K562 (cell line): ENCODE measurements at regions not wholly inside any gene's neighbourhood (a gene's known extent, or its start where the extent isn't known, plus 50 kb on each side); places are given as distances from the start of the nearest gene placed in this dataset.
"Not testable (repeated sequence)": the region's sequence is repeated elsewhere in the genome, so short reads cannot be mapped to it uniquely, and the experiment has no call there.

Experiments
- ATAC-seq: fragments of 200-7000 bp; cut with Tn5 transposase; 3 replicates; pipeline ENCODE4 v1.9.1; 2020; ENCODE audit warnings: moderate library complexity
- BruUV-seq: library from RNA; stranded (reverse); fragments of 400-500 nt; replicated peaks from 2 replicates; lab custom pipeline; 2021; lab: Mats Ljungman, UMichigan
- CTCF ChIA-PET: fragments of 300-600 bp; formaldehyde crosslinking; extraction: SDS; loops from one replicate; lab custom pipeline; 2021; ENCODE audit warnings: low intra/inter-chr PET ratio; lab: Yijun Ruan, JAX
- POLR2A ChIA-PET: fragments of 300-600, 350-650 bp; sonication (Branson Sonifier 250); formaldehyde crosslinking; extraction: SDS; loops from one replicate; lab custom pipeline; 2021; ENCODE audit warnings: antibody characterized with exemption, inconsistent platforms; lab: Yijun Ruan, JAX
- DNase-seq, 4 experiments: peaks; one replicate each; pipeline versions ENCODE4 v3.0.0 to v3.0.0-alpha.2; 2011 to 2018; ENCODE audit warnings: low spot score in 3 of 4, mixed read lengths in 3 of 4; ENCODE audit errors: extremely low read depth in 1 of 4
- FAIRE-seq: peaks from 2 replicates; lab custom pipeline; 2011; peaks lifted over from hg19 to GRCh38; lab: Jason Lieb, UNC
- H2AFZ ChIP-seq: 2 replicates; pipeline ENCODE4 v1.6.0; 2011; ENCODE audit warnings: low read depth, low read length, control low read depth, inconsistent platforms
- H3K27ac ChIP-seq: fragments of 200-600 bp; 3 replicates; pipeline ENCODE4 v1.8.0; 2011; ENCODE audit warnings: low read depth, mild to moderate bottlenecking, control low read depth, inconsistent platforms, low read length, moderate library complexity, mixed read lengths; ENCODE audit errors: extremely low read depth
- H3K27me3 ChIP-seq, 2 experiments: fragments of 300-600 bp in 1 of 2; 2 replicates in 1 of 2; 3 replicates in 1 of 2; pipeline versions ENCODE4 v1.6.0 to v1.8.0; 2011; ENCODE audit warnings: inconsistent platforms in 2 of 2, low read length in 2 of 2, mild to moderate bottlenecking in 1 of 2, mixed read lengths in 1 of 2, moderate library complexity in 1 of 2; ENCODE audit not compliant: control insufficient read depth in 2 of 2, insufficient read depth in 2 of 2
- H3K36me3 ChIP-seq: fragments of 300-600 bp; 3 replicates; pipeline ENCODE4 v1.8.0; 2011; ENCODE audit warnings: mild to moderate bottlenecking, low read length, inconsistent platforms; ENCODE audit not compliant: control insufficient read depth, insufficient read depth
- H3K4me1 ChIP-seq, 2 experiments: fragments of 200-600 bp in 1 of 2; replicated peaks in 1 of 2; 2 replicates in 1 of 2; 3 replicates in 1 of 2; pipeline versions ENCODE4 v1.5.1 to v1.8.0; 2011; ENCODE audit warnings: inconsistent platforms in 2 of 2, low read length in 2 of 2, mild to moderate bottlenecking in 1 of 2, mixed read lengths in 1 of 2, moderate library complexity in 1 of 2; ENCODE audit not compliant: control insufficient read depth in 2 of 2, insufficient read depth in 2 of 2
- H3K4me2 ChIP-seq: 2 replicates; pipeline ENCODE4 v1.6.1; 2011; ENCODE audit warnings: low read length, control low read depth, inconsistent platforms, mixed read lengths; ENCODE audit not compliant: insufficient read depth
- H3K4me3 ChIP-seq: fragments of 200-600 bp; sonication (generic), shearing (Covaris generic); 2 replicates; pipeline ENCODE4 v1.5.1; 2016; ENCODE audit warnings: control low read depth, inconsistent platforms
- H3K79me2 ChIP-seq: fragments of 200-600 bp; 3 replicates; pipeline ENCODE4 v1.8.0; 2011; ENCODE audit warnings: low read length, inconsistent platforms; ENCODE audit not compliant: control insufficient read depth, insufficient read depth
- H3K9ac ChIP-seq, 2 experiments: 2 replicates each; pipeline versions ENCODE4 v1.6.0 to v1.6.1; 2011; ENCODE audit warnings: low read depth in 2 of 2, low read length in 2 of 2, control low read depth in 1 of 2, inconsistent platforms in 1 of 2, mild to moderate bottlenecking in 1 of 2, mixed read lengths in 1 of 2; ENCODE audit not compliant: insufficient read depth in 1 of 2
- H3K9me1 ChIP-seq: one replicate; pipeline ENCODE4 v1.6.0; 2011; ENCODE audit warnings: inconsistent platforms, mild to moderate bottlenecking, low read length, moderate library complexity; ENCODE audit not compliant: control insufficient read depth, insufficient read depth
- H3K9me3 ChIP-seq: replicated peaks from 2 replicates; pipeline ENCODE4 v1.5.1; 2011; ENCODE audit warnings: low read depth, low read length, inconsistent platforms; ENCODE audit not compliant: control insufficient read depth, insufficient read depth
- H4K20me1 ChIP-seq: replicated peaks from 2 replicates; pipeline ENCODE4 v1.6.1; 2011; ENCODE audit warnings: low read length, inconsistent platforms, mixed read lengths; ENCODE audit not compliant: control insufficient read depth, insufficient read depth
- NCOR1 ChIP-seq: fragments of 450-650 bp; IDR thresholded peaks from 2 replicates; pipeline ENCODE4 v1.6.1; 2016; ENCODE audit warnings: mild to moderate bottlenecking, moderate library complexity
- ZBTB40 ChIP-seq, 2 experiments: fragments of 450-650 bp in 1 of 2; sonication (generic) in 1 of 2; formaldehyde crosslinking in 1 of 2; IDR thresholded peaks; 2 replicates each; pipeline versions ENCODE4 v1.7.1 to v1.9.0; 2016 to 2022; ENCODE audit warnings: inconsistent platforms in 1 of 2, mild to moderate bottlenecking in 1 of 2, missing genetic modification reagents in 1 of 2
- WGBS: fragments of 100-300 bp; shearing (Covaris generic); methylation state at CpG from one replicate; pipeline ENCODE4 v1.1.6; 2016; ENCODE audit warnings: low coverage, mixed read lengths; ENCODE audit not compliant: insufficient coverage; ENCODE audit errors: missing lambda C conversion rate; 5-methylcytosine and 5-hydroxymethylcytosine counted together
- in situ Hi-C: fragments of 300-500 bp; cut with MboI; formaldehyde crosslinking; loops from 4 replicates; pipeline ENCODE4 v1.15.0; 2018; ENCODE audit warnings: inconsistent platforms, mixed read lengths
- intact Hi-C: fragments of 100-400 bp; cut with micrococcal nuclease; formaldehyde crosslinking; loops from 2 replicates; pipeline ENCODE4 v1.14.2; 2022

GRCh38 chr2:157015015-157015575 lies 242.4 kb upstream of the GALNT5 start:
- peak; percentile 70 for TF ChIP-seq ZBTB40 (IDR thresholded peaks at IDR 0.05)
- TF ChIP-seq ZBTB40 (CRISPR knock-in tag; IDR thresholded peaks at IDR 0.05) = no peak
- TF ChIP-seq NCOR1 = no peak
- TF ChIP-seq, all 486 proteins: peak for 1
- in situ Hi-C loops = no loop called here
- H3K36me3 ChIP-seq = no peaks in the 10 kb centered on the region
- no peak overlapping the region for H3K9ac ChIP-seq
- CTCF ChIA-PET = no interaction called here
- POLR2A ChIA-PET = no interaction called here
- no TSS peak for BruUV-seq
- H3K4me1 ChIP-seq = no peaks in the 10 kb centered on the region
- H2AFZ ChIP-seq = no peak overlapping the region
- 0% methylated on average over 6 of the region's 6 CpGs for WGBS
- H3K27ac ChIP-seq = no peak overlapping the region
- intact Hi-C loops = no loop called here
- H4K20me1 ChIP-seq = no peaks in the 10 kb centered on the region
- H3K4me2 ChIP-seq = no peak overlapping the region
- no peak for FAIRE-seq
- no peaks in the 10 kb centered on the region for H3K9me3 ChIP-seq
- H3K4me3 ChIP-seq = no peak overlapping the region
- H3K27me3 ChIP-seq = no peaks in the 10 kb centered on the region
- H3K9me1 ChIP-seq = no peaks in the 10 kb centered on the region
- ATAC-seq = no peak
- DNase-seq = no peak
- no peaks in the 10 kb centered on the region for H3K79me2 ChIP-seq

GRCh38 chr2:157023264-157023663 lies 234.2 kb upstream of the GALNT5 start:
- H3K9ac ChIP-seq, ATAC-seq, H3K79me2 ChIP-seq, H3K4me2 ChIP-seq, H3K9me3 ChIP-seq, H3K4me3 ChIP-seq, H3K9me1 ChIP-seq, FAIRE-seq, H2AFZ ChIP-seq, DNase-seq, CTCF ChIA-PET, H3K27ac ChIP-seq, intact Hi-C loops, BruUV-seq, in situ Hi-C loops, H3K36me3 ChIP-seq, H4K20me1 ChIP-seq, H3K27me3 ChIP-seq, H3K4me1 ChIP-seq, POLR2A ChIA-PET: not testable (repeated sequence)
- WGBS = 0% methylated on average over 1 of the region's 1 CpG
